T-helper 1 cell treated with Interleukin-12 subunit alpha and Interleukin-12 subunit beta and Interleukin-4 antibody, amounts not matched to agents 30 ng/mL and 1 ng/mL, for 36 hours (primary cell): ENCODE measurements at regions not wholly inside any gene's neighbourhood (a gene's known extent, or its start where the extent isn't known, plus 50 kb on each side); places are given as distances from the start of the nearest gene placed in this dataset.
"Not testable (repeated sequence)": the region's sequence is repeated elsewhere in the genome, so short reads cannot be mapped to it uniquely, and the experiment has no call there.

Experiments
- intact Hi-C: fragments of 100-400 bp; cut with micrococcal nuclease; formaldehyde crosslinking; loops from one replicate; pipeline ENCODE4 v1.15.1; 2024

GRCh38 chr3:30418443-30418842 lies 188.0 kb upstream of the TGFBR2 start:
- intact Hi-C loops, result no loop called here

- intact Hi-C loops, result no loop called here
Measured at GRCh38 chr3:30421266-30421665, 185.1 kb upstream of the TGFBR2 start.

- intact Hi-C loops, result no loop called here
Measured at GRCh38 chr3:30426293-30426993, 180.0 kb upstream of the TGFBR2 start.

- intact Hi-C loops, result no loop called here
Measured at GRCh38 chr3:30428251-30428650, 178.2 kb upstream of the TGFBR2 start.

GRCh38 chr3:30435861-30436331 lies 170.5 kb upstream of the TGFBR2 start:
- intact Hi-C loops, result loop anchor here (2.0 kb wide), 1 partner anchor 257 kb away; no protein-coding TSS in a partner anchor

- intact Hi-C loops, result loop anchor here (2.0 kb wide), 1 partner anchor 256 kb away; no protein-coding TSS in a partner anchor
Measured at GRCh38 chr3:30437171-30437601, 169.2 kb upstream of the TGFBR2 start.

GRCh38 chr3:30438126-30438525 lies 168.3 kb upstream of the TGFBR2 start:
- intact Hi-C loops, result no loop called here

GRCh38 chr3:30439451-30440053 lies 166.8 kb upstream of the TGFBR2 start:
- intact Hi-C loops, result no loop called here

GRCh38 chr3:30440147-30440604 lies 166.2 kb upstream of the TGFBR2 start:
- intact Hi-C loops, result no loop called here

GRCh38 chr3:30440880-30441279 lies 165.5 kb upstream of the TGFBR2 start:
- intact Hi-C loops, result no loop called here

GRCh38 chr3:30443756-30444673 lies 162.4 kb upstream of the TGFBR2 start:
- intact Hi-C loops, result no loop called here

- intact Hi-C loops, result no loop called here
Measured at GRCh38 chr3:30448450-30449289, 157.7 kb upstream of the TGFBR2 start.

- intact Hi-C loops, result no loop called here
Measured at GRCh38 chr3:30449290-30449632, 157.1 kb upstream of the TGFBR2 start.

GRCh38 chr3:30452446-30452845 lies 154.0 kb upstream of the TGFBR2 start:
- intact Hi-C loops, result no loop called here

- intact Hi-C loops, result no loop called here
Measured at GRCh38 chr3:30453360-30454039, 152.9 kb upstream of the TGFBR2 start.

- intact Hi-C loops, result no loop called here
Measured at GRCh38 chr3:30454636-30455035, 151.8 kb upstream of the TGFBR2 start.

GRCh38 chr3:30455112-30455511 lies 151.3 kb upstream of the TGFBR2 start:
- intact Hi-C loops, result not testable (repeated sequence)

- intact Hi-C loops, result no loop called here
Measured at GRCh38 chr3:30455840-30456239, 150.6 kb upstream of the TGFBR2 start.

GRCh38 chr3:30456264-30456663 lies 150.1 kb upstream of the TGFBR2 start:
- intact Hi-C loops, result no loop called here

GRCh38 chr3:30457081-30457480 lies 149.3 kb upstream of the TGFBR2 start:
- intact Hi-C loops, result no loop called here
